ENCODE measurements at regions not wholly inside any gene's neighbourhood (a gene's known extent, or its start where the extent isn't known, plus 50 kb on each side); places are given as distances from the start of the nearest gene placed in this dataset.
"Not testable (repeated sequence)": the region's sequence is repeated elsewhere in the genome, so short reads cannot be mapped to it uniquely, and the experiment has no call there.

DNA sequence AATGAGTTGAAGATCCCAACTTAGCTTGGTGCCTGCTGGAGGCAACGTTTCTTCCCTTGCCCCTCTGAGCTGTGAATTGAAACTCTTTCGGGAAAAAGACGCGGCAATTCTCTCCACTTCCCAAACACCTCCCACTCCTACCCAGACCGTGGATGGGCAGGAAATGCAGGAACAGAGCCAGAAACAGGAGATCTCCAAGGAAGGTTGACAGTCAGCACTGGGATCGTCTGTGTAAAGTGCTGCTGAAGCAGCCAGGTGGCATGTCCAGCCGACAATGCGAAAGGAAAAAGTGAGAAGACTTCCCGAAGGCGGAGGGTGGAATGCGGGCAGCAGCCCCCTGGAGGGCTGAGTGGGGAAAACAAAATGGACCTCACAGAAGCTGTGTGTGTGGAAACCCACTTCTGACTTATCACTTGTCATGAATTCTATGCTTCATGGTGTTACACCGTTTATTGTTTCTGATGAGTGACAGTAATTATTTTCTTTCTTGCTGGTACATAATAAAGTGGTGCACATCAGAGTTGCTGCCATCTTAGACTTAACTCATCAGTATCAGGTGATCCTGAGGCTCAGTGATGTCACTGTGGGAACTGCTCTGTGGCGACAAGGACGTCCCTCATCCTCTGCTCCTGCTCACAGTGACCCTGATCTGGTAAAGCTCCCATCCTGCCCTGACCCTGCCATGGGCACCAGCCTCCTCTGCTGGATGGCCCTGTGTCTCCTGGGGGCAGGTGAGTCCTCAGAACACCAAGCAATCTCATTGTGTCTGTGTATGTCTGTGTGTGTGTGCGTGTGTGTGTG lies 220.5 kb upstream of the PRSS1 start:
- no peak overlapping the region for H3K27ac ChIP-seq
- TF ChIP-seq ZFX (IDR thresholded peaks at IDR 0.05): no peak

DNA sequence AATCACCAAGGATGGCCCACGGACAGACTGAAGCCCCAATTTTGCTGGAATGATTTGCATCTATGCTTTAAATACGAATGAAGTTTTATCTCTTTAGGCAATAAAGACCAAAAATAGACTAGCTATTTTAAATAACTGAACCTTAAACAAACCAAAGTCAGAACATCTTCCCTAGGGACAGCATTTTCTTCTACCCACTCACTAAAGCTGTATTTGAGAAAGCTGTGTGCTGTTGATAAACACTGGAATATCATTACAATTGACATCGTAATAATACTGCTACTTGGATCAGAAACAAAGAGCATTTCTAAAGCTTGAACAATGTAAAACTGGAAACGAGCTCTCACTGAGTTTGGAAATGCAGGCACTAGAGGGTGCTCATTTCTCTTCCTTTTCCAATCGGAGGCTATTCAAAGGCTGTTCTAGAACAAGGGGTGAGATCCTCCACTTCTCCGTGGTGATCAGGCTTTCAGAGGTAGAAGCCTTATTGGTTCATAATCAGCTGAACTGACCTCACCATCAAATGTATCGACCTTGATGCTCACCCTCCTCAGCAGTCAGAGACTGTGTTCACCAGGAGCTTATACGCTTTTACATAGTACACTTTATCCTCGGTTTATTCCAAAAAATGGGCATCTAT lies 225.3 kb upstream of the PRSS1 start:
- H3K27ac ChIP-seq: no peak overlapping the region
- no peak for TF ChIP-seq ZFX (IDR thresholded peaks at IDR 0.05)
- TF ChIP-seq, protein P1, sequence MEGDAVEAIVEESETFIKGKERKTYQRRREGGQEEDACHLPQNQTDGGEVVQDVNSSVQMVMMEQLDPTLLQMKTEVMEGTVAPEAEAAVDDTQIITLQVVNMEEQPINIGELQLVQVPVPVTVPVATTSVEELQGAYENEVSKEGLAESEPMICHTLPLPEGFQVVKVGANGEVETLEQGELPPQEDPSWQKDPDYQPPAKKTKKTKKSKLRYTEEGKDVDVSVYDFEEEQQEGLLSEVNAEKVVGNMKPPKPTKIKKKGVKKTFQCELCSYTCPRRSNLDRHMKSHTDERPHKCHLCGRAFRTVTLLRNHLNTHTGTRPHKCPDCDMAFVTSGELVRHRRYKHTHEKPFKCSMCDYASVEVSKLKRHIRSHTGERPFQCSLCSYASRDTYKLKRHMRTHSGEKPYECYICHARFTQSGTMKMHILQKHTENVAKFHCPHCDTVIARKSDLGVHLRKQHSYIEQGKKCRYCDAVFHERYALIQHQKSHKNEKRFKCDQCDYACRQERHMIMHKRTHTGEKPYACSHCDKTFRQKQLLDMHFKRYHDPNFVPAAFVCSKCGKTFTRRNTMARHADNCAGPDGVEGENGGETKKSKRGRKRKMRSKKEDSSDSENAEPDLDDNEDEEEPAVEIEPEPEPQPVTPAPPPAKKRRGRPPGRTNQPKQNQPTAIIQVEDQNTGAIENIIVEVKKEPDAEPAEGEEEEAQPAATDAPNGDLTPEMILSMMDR (conservative IDR thresholded peaks at IDR 0.05): peak; percentile 31

- no peak overlapping the region for H3K27ac ChIP-seq
- TF ChIP-seq, protein P1 (conservative IDR thresholded peaks at IDR 0.05): no peak
- no peak for TF ChIP-seq ZFX (IDR thresholded peaks at IDR 0.05)
Observed at GRCh38 chr7:142522735-142523134, 226.5 kb upstream of the PRSS1 start.

GRCh38 chr7:142520885-142521284 lies 228.4 kb upstream of the PRSS1 start:
- H3K27ac ChIP-seq: not testable (repeated sequence)
- TF ChIP-seq, protein P1 (conservative IDR thresholded peaks at IDR 0.05): peak; percentile 72

DNA sequence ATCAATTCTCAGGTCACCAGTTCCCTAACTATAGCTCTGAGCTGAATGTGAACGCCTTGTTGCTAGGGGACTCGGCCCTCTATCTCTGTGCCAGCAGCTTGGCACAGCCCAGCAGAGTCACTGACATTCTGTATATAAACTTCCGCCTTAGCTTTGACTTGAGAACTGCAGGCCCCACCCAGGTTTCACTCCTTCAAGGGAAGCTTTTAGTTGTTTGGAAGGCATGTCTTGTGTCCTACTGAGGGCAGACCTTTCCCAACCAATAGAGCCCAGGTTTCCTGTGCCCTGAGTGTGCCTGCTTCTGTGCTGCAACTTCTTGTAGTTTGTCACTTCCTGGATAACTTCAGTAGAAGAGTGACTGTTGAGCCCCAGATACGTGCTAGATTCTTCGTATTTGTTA lies 228.8 kb upstream of the PRSS1 start:
- H3K27ac ChIP-seq: not testable (repeated sequence)

DNA sequence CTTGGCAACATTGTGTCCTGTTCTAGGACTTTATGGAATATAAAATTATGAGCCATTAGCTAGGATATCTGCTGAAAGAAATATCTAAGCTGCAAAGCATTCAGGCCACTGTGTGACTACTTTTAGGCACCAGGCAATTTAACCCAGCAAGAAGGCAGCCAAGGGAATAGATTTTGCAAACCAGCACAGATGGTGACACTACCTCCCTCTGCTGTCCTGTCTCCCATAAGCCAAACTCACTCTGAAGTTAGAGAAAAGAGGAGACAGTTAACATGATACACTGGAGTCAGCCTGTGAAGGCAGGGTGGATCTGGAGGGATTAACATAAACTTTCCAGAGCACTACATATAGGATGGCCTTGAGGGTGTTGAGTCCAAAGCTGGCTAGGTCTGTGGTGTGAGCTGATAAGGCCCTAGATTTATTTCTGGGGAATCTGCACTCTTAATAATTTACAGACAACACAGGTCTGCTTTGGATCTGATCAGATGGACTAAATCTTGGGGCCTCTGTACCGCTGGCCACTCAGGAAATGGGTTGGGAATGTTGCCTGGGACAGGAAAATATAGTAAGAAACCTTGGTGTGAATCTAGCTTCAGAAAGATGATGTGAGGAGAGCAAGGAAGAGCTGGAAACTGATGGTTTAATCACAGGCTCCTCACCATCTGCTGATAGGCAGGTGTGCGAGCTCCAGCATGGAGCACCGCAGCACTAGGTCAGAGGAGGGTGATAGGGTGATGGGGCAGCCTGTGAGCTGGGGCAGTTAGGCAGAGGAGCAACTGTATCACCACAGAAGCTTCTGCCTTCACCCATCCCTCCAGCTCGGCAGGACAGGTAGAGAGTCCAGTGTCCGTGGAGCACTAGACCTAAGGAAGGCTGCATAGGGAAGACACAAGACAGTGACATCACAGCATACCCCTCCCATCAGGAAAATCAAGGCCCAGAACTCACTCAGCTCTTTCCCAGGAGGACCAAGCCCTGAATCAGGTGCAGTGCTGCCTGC lies 229.9 kb upstream of the PRSS1 start:
- TF ChIP-seq ZFX (IDR thresholded peaks at IDR 0.05): no peak
- TF ChIP-seq, protein P1 (conservative IDR thresholded peaks at IDR 0.05): no peak
- H3K27ac ChIP-seq: no peak overlapping the region

GRCh38 chr7:142516038-142516501 lies 233.2 kb upstream of the PRSS1 start:
- TF ChIP-seq, protein P1 (conservative IDR thresholded peaks at IDR 0.05): peak; percentile 97
- TF ChIP-seq ZFX (IDR thresholded peaks at IDR 0.05): no peak
- H3K27ac ChIP-seq: no peak overlapping the region

DNA sequence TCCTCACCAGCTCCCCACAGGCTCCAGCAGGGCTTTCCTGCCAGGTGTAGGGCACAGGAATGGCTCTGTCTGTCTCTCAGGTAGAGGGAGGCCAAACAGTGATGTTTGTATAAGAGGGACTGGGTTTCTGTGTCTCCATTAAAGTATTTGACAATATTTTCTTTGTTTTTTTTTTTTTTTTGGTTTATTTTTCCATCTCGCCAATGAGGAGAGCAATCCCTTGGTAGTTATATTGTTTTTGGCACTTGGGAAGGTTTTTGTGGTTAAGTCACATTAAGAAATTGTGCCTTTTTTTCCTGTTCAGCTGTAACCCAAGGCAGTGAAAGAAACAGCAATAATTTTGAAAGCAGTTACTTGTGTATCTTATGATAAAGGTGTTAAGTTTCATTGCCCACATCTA lies 234.6 kb upstream of the PRSS1 start:
- H3K27ac ChIP-seq: not testable (repeated sequence)
